ENCODE measurements at regions not wholly inside any gene's neighbourhood (a gene's known extent, or its start where the extent isn't known, plus 50 kb on each side); places are given as distances from the start of the nearest gene placed in this dataset.

GRCh38 chr13:72507416-72508199 is 219.8 kb downstream of the MZT1 start (continued):
- TF ChIP-seq ZBTB33 (IDR thresholded peaks at IDR 0.05; ENCODE audit: borderline replicate concordance, low read depth) (no peak), USF1 (IDR thresholded peaks at IDR 0.05; ENCODE audit: borderline replicate concordance, low read depth) (no peak)
- TF ChIP-seq, protein P1, sequence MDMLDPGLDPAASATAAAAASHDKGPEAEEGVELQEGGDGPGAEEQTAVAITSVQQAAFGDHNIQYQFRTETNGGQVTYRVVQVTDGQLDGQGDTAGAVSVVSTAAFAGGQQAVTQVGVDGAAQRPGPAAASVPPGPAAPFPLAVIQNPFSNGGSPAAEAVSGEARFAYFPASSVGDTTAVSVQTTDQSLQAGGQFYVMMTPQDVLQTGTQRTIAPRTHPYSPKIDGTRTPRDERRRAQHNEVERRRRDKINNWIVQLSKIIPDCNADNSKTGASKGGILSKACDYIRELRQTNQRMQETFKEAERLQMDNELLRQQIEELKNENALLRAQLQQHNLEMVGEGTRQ (IDR thresholded peaks at IDR 0.05; ENCODE audit: borderline replicate concordance, low read depth, low read length) = no peak

GRCh38 chr13:72506706-72507105 is 220.7 kb downstream of the MZT1 start:
- POLR2A ChIA-PET = no interaction called here
- Histone ChIP-seq H3K9ac (no peak overlapping the region), H3K36me3 (replicated peaks in 1 of 2; ENCODE audit: control insufficient read depth in 1 of 2, insufficient read depth in 2 of 2, low read length in 1 of 2) (no peaks in the 10 kb centered on the region), H3K27me3 (ENCODE audit: insufficient read depth) (no peaks in the 10 kb centered on the region), H4K20me1 (ENCODE audit: insufficient read depth) (no peaks in the 10 kb centered on the region), H3F3A (replicated peaks; ENCODE audit: insufficient read depth) (peaks cover 24% of the 10 kb centered on the region), H3K9me2 (no peaks in the 10 kb centered on the region), H3K4me2 (no peak overlapping the region), H3K9me3 (no peaks in the 10 kb centered on the region), H2AFZ (ENCODE audit: low read depth) (no peak overlapping the region), H3K4me3 (ENCODE audit: low read depth in 2 of 2, low read length in 1 of 2) (no peak overlapping the region), H3K27ac (ENCODE audit: low read depth in 2 of 2, low read length in 1 of 2) (no peak overlapping the region), H3K79me2 (ENCODE audit: insufficient read depth) (no peaks in the 10 kb centered on the region), H3K4me1 (ENCODE audit: control insufficient read depth in 1 of 2, insufficient read depth in 2 of 2, low read depth in 1 of 2, low read length in 1 of 2) (peaks cover 18 to 30% of the 10 kb centered on the region in 2 experiments; a peak in 3 of 4 replicates)
- no peak for DNase-seq
- CTCF ChIA-PET = interaction anchor here (0.7 to 1.1 kb wide), 2 partner anchors 18 to 32 kb away, joined by 3 read pairs; no protein-coding TSS in a partner anchor
- no peak for TF ChIP-seq RAD21 (IDR thresholded peaks at IDR 0.05; ENCODE audit: low read length)
- TF ChIP-seq, protein P2, sequence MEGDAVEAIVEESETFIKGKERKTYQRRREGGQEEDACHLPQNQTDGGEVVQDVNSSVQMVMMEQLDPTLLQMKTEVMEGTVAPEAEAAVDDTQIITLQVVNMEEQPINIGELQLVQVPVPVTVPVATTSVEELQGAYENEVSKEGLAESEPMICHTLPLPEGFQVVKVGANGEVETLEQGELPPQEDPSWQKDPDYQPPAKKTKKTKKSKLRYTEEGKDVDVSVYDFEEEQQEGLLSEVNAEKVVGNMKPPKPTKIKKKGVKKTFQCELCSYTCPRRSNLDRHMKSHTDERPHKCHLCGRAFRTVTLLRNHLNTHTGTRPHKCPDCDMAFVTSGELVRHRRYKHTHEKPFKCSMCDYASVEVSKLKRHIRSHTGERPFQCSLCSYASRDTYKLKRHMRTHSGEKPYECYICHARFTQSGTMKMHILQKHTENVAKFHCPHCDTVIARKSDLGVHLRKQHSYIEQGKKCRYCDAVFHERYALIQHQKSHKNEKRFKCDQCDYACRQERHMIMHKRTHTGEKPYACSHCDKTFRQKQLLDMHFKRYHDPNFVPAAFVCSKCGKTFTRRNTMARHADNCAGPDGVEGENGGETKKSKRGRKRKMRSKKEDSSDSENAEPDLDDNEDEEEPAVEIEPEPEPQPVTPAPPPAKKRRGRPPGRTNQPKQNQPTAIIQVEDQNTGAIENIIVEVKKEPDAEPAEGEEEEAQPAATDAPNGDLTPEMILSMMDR (IDR thresholded peaks at IDR 0.05) = no peak
- TF ChIP-seq SMC3 (IDR thresholded peaks at IDR 0.05; ENCODE audit: low read depth, low read length) = no peak
- TF ChIP-seq FOSL2 (IDR thresholded peaks at IDR 0.05; ENCODE audit: borderline replicate concordance, low read depth) = no peak

DNA sequence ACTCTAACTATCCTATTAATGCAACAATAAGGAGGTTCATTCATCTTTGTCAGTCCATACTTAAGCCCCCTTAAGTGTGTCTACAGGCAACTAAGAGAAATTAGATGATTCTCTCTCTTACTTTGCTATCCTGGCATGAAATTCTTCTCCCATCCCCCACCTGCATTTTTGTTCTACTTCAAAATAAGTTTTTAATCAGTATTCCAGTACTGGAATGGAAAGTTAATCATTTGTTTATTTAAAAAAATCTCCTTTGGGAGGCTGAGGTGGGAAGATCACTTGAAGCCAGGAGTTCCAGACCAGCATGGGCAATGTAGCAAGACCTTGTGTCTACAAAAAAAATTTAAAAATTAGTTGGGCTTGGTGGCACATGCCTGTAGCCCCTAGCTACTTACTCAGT is 222.1 kb downstream of the MZT1 start:
- H3K36me3 ChIP-seq (replicated peaks in 1 of 2; ENCODE audit: control insufficient read depth in 1 of 2, insufficient read depth in 2 of 2, low read length in 1 of 2) = no peaks in the 10 kb centered on the region
- H4K20me1 ChIP-seq (ENCODE audit: insufficient read depth) = no peaks in the 10 kb centered on the region
- no peak overlapping the region for H3K4me2 ChIP-seq
- H3K27ac ChIP-seq (ENCODE audit: low read depth in 2 of 2, low read length in 1 of 2) = peak overlapping the region in 1 of 2 experiments; percentile 71; a peak in 2 of 4 replicates
- no peak overlapping the region for H2AFZ ChIP-seq (ENCODE audit: low read depth)
- peaks cover 24% of the 10 kb centered on the region for H3F3A ChIP-seq (replicated peaks; ENCODE audit: insufficient read depth)
- no peaks in the 10 kb centered on the region for H3K27me3 ChIP-seq (ENCODE audit: insufficient read depth)
- CTCF ChIA-PET = interaction anchor here (1.3 kb wide), 1 partner anchor 28 kb away, joined by 3 read pairs; no protein-coding TSS in a partner anchor
- H3K4me1 ChIP-seq (ENCODE audit: control insufficient read depth in 1 of 2, insufficient read depth in 2 of 2, low read depth in 1 of 2, low read length in 1 of 2) = peaks cover 18 to 30% of the 10 kb centered on the region in 2 experiments; a peak in 3 of 4 replicates
- POLR2A ChIA-PET = no interaction called here
- H3K79me2 ChIP-seq (ENCODE audit: insufficient read depth) = no peaks in the 10 kb centered on the region
- no peak overlapping the region for H3K4me3 ChIP-seq (ENCODE audit: low read depth in 2 of 2, low read length in 1 of 2)
- H3K9me3 ChIP-seq = no peaks in the 10 kb centered on the region
- no peak overlapping the region for H3K9ac ChIP-seq
- H3K9me2 ChIP-seq = no peaks in the 10 kb centered on the region
- no peak for DNase-seq
- TF ChIP-seq GABPA (IDR thresholded peaks at IDR 0.05; ENCODE audit: low read depth) = no peak
- no peak for TF ChIP-seq RCOR1 (IDR thresholded peaks at IDR 0.05; ENCODE audit: low read length)
- no peak for TF ChIP-seq MAX (IDR thresholded peaks at IDR 0.05; ENCODE audit: low read depth)
- no peak for TF ChIP-seq CHD2 (IDR thresholded peaks at IDR 0.05; ENCODE audit: low read length, partially characterized antibody)
- TF ChIP-seq FOXM1 (IDR thresholded peaks at IDR 0.05; ENCODE audit: low read depth) = no peak
- no peak for TF ChIP-seq YY1 (IDR thresholded peaks at IDR 0.05; ENCODE audit: low read depth)
- TF ChIP-seq, protein P3, sequence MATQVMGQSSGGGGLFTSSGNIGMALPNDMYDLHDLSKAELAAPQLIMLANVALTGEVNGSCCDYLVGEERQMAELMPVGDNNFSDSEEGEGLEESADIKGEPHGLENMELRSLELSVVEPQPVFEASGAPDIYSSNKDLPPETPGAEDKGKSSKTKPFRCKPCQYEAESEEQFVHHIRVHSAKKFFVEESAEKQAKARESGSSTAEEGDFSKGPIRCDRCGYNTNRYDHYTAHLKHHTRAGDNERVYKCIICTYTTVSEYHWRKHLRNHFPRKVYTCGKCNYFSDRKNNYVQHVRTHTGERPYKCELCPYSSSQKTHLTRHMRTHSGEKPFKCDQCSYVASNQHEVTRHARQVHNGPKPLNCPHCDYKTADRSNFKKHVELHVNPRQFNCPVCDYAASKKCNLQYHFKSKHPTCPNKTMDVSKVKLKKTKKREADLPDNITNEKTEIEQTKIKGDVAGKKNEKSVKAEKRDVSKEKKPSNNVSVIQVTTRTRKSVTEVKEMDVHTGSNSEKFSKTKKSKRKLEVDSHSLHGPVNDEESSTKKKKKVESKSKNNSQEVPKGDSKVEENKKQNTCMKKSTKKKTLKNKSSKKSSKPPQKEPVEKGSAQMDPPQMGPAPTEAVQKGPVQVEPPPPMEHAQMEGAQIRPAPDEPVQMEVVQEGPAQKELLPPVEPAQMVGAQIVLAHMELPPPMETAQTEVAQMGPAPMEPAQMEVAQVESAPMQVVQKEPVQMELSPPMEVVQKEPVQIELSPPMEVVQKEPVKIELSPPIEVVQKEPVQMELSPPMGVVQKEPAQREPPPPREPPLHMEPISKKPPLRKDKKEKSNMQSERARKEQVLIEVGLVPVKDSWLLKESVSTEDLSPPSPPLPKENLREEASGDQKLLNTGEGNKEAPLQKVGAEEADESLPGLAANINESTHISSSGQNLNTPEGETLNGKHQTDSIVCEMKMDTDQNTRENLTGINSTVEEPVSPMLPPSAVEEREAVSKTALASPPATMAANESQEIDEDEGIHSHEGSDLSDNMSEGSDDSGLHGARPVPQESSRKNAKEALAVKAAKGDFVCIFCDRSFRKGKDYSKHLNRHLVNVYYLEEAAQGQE (IDR thresholded peaks at IDR 0.05; ENCODE audit: low read depth, low read length) = no peak
- TF ChIP-seq NRF1 (IDR thresholded peaks at IDR 0.05; ENCODE audit: low read depth, low read length) = no peak
- TF ChIP-seq FOXJ3 (CRISPR knock-in tag; IDR thresholded peaks at IDR 0.05) = no peak

Data from SK-N-SH (cell line).